ENCODE measurements at regions not wholly inside any gene's neighbourhood (a gene's known extent, or its start where the extent isn't known, plus 50 kb on each side); places are given as distances from the start of the nearest gene placed in this dataset.
"Not testable (repeated sequence)": the region's sequence is repeated elsewhere in the genome, so short reads cannot be mapped to it uniquely, and the experiment has no call there.

DNA sequence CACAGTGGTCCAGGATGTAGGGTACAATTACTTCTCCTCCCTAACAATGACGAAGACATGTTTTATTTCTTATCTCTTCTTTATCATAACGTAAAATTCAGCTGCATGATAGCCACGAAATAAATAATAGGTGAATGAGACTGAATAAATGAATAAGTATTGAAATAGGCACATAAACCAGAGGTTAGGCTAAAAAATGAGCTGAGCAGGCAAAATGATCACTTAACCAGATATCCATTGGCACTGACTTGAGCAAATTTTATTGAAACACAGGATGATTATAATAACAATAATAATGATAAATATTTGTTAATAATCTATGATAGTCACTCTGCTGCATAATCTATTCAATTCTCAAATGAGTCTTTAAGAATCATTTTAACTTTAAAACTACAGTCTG, 506.9 kb upstream of the ZNF804A start:
- no peak for DNase-seq (ENCODE audit: low read depth)

DNA sequence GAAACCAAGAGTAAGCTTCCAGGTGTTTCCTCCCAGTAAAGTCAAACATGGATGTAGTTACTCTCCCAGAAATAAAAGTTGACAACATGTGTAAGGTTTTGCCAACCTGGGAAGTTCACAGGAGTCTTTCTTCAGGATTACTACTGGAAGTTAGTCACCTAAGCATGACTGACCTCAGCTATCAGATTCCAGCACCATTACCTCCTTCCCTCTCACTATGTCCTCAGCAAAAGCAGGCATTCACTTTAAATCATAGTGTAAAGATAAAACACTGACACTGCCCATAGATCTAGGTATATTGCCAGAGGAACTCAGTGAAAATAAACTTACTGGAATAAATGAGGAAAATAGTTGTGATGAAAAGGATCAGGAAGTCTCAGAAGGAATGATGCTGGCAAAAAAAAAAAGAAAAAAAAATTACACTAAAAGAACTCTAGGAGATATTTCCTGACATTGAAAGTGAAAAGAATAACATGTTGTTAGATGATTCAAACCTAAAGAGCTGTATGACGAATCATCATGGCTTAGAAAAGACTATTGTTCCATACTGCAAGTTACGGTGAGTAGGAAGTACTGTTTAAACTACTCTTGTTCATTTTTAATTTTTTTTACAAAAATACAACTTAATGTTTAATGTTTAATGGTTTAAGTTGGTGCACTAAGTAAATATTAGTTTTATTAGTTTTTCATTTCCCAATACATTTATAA, 484.5 kb upstream of the ZNF804A start:
- no peak for DNase-seq (ENCODE audit: low read depth)

DNA sequence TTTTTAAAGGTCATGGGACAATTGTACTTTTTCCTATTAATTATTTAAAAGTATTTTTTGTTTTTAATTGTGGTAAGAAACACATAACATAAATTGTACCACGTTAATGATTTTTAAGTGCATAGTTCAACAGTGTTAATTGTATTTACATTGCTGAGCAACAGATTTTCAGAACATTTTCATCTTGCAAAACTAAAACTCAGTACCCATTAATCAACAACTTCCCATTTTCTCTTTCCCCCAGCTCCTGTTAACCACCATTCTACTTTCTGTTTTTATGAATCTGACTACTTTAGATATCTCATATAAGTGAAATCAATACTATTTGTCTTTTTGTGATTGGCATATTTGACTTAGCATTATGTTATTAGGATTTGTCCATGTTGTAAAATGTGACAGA, 483.9 kb upstream of the ZNF804A start:
- no peak for DNase-seq (ENCODE audit: low read depth)

DNA sequence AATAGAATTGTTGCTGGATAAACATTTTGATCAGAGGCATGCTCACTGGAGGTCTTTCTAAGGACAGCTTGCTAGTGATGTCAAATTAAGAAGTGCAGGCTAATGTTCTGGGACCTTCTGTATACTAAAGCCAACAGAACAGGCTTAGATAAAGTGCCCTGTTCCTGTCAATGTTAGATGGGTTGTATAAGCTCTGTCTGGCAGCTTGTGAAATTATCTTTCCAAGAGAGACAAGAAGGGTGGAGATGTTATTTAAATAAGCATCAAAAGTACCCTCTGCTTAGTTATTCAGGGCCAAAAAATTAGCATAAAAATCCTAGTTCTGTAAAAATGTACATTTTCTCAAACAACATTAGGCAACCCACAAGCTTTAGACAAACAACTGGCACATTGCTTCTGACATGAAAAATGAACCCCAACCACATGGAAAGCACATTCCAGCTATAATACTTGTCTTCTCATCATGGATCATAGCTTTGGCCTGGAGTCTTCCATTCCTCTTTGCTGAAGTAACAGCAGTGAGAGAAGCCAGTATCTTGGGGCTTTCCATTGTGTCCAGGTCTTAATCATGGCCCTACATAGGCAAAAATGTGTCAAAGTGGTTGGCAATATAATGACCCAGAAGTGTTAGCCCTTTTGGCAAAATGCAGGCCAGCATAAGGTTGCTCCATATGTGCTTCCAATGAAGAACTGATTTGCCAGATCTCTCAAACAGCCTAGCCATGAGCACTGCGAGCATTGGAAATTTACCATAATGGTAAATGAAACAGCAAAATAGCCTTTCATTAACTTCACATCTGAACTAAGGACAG, 478.1 kb upstream of the ZNF804A start:
- DNase-seq (ENCODE audit: low read depth) = no peak

DNA sequence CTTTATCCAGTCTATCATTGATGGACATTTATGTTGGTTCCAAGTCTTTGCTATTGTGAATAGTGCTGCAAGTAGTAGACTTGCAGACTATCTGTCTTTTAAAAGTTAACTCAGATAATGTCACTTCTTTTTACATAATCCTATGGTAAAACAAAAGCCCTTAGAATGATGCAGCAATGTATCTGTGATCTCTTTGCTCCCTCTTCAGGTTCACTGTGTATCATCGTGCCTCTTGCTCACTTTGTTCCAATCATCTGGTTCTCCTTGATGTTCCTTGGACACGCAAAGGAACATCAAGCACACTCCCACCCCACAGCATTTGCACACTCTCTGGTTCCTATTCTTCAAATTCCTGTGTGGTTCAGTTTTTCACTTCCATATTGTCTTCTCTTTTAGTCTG, 472.5 kb upstream of the ZNF804A start:
- no peak for DNase-seq (ENCODE audit: low read depth)

DNA sequence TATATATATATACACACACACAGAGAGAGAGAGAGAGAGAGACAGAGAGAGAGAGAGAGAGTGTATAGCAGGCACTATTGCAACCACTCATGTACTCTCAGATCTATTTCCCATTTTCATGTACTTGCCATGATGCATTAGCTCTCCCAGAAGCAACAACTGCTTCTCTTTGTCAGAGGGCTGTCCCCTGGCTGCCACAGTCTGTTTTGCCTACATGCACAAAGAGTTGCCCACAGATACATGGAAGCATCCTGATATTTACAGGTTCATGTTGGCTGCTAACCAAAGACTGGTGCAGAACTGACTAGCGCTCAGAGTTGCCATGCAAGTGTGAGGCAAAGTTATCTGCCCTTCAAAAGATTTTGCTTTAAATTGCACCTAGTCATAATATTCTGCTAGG, 469.3 kb upstream of the ZNF804A start:
- DNase-seq (ENCODE audit: low read depth) = no peak

DNA sequence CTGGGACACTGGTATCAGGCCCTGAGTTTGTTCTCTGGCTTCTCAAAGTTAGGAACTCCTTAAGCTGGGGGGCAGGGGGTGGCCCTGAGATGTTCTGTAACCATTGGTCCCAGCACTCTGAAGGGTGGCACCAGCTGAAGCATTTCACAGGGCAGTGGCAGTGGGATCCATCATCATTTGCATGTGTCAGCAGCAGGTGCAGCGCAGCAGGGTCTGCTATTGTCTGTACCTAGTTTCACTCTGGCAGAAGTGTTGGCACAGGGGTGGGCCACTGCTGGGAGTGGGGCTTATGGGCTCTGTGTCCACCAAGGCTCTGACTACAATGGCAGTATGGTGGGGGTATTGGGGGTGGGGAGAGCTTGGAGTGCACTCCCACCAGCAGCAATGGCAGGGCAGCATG, 460.4 kb upstream of the ZNF804A start:
- no peak for DNase-seq (ENCODE audit: low read depth)

DNA sequence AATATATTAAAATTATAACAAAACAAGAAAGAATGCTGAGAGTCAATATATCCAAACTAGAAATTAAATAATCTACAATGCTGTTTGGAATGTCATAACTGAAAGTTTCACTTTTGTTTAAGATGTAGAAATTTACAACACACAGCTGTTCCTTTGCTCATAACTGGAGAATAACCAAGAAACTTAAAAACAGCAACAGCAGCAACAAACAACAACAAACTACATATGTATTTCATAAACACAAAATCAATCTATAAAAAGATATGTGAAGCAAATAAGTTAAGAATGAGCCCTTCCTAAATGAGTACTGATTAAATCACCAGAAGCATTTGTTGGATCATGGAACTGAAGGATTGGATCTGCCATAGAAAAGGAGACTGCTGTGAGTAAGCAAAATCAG, 456.5 kb upstream of the ZNF804A start:
- DNase-seq (ENCODE audit: low read depth) = no peak

DNA sequence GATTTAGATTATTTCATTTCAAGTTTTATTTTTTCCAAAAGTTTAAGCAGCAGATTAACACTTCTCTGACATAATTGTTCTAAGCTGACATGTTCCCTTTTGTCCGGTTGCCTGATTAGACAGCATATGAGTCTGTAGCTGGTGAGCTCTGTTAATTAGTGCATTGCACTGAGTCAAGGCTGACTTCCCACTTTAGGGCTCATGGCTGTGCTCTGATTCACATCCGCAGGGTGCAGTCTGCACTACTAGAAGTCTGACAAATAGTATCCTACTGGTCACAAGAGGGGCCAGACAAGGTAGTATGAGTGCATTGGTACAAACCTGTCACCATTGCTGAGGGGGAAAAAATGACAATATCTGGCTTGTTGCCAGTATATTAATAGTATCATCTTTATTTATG, 443.9 kb upstream of the ZNF804A start:
- no peak for DNase-seq (ENCODE audit: low read depth)

DNA sequence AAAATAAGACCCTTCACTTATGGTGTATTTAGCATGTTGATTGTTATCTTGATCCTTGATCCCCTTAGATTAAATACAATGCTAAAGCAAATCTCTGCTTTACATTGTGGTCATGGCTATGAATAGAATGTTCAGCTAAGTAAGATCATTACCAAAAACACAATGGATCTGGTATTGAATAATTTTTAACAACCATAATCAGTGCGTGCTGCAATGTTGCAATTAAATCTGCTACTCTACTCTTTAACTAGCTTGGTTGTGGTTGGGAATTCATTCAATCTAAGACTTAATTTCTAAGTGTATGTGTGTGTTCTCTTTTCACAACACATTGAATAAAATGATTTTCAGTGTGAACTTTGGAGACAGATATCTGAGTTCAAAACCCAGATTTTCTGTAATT, 442.5 kb upstream of the ZNF804A start:
- DNase-seq (ENCODE audit: low read depth) = no peak

DNA sequence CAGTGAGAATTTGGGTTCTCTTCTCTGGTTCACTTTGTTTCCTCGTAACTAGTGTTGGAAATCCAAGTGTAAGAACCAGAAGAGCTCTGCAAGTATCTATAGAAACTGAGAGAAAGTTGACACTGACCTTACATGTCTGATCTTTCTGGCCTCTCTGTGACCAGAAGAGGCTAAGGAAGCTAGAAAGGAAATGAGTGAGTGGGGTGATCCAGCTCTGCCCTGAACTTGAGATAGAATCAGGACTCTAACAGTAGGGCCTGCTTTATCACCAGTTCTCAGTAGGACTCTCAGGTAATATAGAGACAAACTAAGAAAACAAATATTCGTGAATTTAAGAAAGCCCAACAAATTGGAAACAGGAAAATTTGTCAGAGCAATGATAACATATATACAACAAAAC, 441.2 kb upstream of the ZNF804A start:
- no peak for DNase-seq (ENCODE audit: low read depth)

DNA sequence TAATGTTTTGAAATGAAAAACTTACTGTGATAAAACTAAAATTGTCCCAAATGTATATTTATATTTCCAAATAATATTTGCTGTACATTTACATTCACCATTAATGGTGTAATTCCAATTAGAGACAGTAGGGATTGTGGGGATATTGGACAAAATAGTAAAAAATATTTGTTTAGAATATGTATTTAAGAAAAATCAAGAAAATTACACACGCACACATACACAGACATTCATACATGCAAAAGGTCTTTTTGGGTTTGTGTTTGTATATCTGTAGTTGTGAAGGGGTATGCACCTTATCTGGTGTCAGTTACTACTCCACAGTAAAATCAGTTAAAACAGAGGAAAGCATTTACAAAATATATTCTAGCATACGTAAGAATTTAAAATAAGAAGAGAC, 435.9 kb upstream of the ZNF804A start:
- no peak for DNase-seq (ENCODE audit: low read depth)

DNA sequence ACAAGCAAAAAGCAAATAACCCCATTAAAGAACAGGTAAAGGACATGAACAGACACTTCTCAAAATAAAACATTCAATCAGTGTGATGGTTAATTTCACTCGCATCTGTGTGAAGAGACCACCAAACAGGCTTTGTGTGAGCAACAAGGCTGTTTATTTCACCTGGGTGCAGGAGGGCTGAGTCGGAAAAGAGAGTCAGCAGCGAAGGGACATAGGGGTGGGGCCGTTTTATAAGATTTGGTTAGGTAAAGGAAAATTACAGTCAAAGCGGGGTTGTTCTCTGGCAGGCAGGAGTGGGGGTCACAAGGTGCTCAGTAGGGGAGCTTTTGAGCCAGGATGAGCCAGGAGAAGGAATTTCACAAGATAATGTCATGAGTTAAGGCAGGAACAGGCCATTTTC, 429.5 kb upstream of the ZNF804A start:
- DNase-seq (ENCODE audit: low read depth) = not testable (repeated sequence)

DNA sequence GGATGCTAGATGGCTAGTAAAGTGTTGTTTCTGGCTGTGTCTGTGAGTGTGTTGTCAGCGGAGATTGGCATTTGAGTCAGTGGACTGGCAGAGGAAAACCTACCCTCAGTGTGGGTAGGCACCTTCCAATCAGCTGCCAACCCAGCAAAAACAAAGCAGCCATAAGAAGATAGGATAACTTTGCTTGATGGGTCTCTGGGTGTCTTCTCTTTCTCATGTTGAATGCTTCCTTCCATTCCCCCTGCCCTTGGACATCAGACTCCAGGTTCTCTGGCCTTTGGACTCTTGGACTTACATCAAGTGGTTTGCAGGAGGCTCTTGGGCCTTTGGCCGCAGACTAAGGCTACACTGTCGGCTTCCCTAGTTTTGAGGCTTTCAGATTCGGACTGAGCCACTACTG, 429.0 kb upstream of the ZNF804A start:
- DNase-seq (ENCODE audit: low read depth) = no peak

DNA sequence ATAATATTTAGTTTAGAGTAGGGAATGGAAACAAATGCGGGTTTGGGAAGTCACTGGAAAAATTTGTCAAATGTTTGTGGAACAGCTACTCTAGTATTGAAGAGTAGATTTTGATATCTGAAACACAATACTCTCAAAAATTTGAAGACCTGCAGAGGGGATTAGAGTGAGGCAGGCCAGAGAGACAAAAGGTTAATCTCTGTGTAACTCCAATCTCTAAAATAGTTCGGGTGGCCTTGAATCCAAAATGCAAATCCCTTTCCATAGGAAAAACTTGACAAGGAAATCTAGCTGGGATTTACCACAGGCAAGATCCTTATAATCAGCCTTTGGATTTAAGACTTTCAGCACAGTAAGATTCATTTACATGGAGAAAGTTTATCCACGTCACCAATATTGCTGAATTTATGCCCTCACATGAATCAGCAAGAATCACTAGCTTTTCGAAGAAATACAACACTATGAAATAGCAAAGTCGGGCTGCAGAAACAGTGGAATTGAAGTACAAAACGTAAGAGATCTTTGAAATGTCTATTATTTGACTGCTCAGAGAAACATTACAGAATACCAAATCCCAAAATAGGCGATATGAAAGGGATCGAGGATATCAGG, 423.7 kb upstream of the ZNF804A start:
- DNase-seq (ENCODE audit: low read depth) = no peak

DNA sequence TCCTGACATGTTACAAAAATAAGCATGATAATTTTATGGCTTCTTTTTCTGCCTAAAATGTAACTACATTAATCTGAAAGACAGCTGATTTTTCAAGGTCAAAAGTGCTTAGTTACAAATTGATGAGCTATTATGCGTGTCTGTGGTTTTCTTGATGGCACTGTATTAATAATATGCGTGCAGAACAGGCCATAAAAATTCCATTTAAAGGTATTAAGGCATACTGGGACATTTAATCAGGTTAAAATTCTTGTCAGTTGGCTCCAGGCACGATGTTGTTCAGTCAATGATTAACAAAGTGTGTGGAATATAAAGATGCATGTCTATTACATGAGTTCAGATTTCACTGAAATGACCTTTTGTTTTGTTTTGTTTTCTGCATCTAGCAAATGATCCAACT, 420.1 kb upstream of the ZNF804A start:
- no peak for DNase-seq (ENCODE audit: low read depth)

DNA sequence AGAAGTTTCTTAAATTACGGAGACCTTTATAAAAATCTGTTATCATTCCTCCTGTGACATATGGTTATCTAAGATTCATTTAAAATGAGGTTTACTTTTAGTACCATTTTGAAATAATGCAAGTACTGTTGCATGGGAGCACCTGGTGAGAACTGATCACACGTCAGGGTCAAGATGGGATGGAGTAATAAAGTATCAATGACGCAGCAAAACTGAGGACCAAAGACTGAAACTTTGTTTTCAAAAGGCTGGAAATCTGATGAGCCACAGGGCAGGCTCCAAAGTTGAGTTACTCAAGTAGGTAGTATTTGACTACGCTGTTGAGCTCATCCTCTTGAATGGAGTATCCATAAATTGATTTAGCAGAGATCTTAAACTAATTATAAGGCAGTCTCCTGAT, 411.9 kb upstream of the ZNF804A start:
- DNase-seq (ENCODE audit: low read depth) = no peak

DNA sequence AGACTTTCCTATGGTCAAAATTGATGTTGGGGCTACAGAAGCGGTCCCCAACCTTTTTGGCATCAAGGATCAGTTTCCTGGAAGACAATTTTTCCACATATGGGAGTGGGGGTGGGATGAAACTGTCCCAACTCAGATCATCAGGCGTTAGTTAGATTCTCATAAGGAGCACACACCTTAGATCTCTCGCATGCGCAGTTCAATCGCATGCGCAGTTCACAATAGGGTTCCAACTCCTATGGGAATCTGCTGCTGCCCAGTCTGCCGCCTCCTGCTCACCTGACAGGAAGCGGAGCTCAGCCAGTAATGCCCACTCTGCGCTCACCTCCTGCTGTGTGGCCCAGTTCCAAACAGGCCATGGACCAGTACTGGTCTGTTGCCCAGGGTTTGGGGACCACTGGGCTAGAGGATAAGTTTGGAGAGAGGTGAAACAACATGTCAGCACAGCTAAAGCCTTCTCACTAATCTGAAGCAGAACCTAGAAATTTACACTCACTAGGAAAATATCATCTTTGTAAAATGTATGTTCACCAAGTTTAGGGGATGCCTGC, 410.8 kb upstream of the ZNF804A start:
- DNase-seq (ENCODE audit: low read depth) = no peak

DNA sequence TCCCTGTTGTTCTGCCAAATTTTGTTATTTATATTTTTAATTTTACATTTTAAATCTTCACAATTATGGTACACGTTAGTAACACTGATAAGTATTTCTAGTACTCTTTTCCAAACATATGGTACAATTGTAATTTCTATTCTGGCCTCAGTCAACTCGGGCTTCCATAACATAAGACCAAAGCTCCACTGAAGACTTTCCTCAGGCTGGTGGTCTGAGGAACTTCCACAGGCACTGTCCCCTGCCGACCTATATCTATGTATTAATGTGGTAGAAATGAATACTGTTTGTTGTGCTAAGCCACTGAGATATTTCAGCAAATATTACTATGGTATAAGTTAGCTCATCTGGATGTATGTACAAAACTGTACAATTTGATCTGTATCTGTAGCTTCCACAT, 407.6 kb upstream of the ZNF804A start:
- DNase-seq (ENCODE audit: low read depth) = no peak

DNA sequence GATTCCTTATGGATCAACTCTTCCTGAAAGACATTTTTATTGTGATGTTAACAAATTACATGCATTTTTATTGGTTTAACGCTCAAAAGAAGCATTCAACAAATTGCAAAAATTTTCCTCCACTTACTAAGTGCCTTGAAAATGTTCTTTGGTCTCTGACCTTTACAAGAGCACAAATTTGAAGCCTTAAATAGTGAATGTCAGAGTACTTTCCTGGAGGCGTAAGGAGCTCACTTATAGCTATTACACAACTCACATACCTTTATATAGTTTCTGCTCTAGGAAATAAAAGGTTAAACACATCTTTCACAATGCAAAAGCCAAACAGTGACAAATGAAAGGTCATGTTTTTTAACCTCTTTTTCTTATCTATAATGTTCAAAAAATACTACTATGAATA, 405.7 kb upstream of the ZNF804A start:
- no peak for DNase-seq (ENCODE audit: low read depth)

DNA sequence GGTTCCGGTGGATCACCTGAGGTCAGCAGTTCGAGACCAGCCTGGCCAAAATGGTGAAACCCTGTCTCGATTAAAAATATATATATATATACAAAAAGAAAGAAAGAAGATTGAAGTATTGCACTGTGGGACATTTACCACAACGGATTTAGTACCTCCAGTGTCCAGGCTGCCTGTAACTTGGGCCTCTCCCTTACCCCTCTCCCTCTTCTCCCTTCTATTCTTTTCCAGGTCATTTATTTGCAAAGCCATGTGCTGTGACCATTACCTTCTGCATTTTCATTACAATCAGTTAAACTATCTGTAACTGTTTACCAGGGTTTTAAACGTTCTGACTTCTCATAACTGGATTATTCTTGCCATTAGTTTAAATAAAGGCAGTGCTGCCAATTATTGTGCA, 400.9 kb upstream of the ZNF804A start:
- no peak for DNase-seq (ENCODE audit: low read depth)

DNA sequence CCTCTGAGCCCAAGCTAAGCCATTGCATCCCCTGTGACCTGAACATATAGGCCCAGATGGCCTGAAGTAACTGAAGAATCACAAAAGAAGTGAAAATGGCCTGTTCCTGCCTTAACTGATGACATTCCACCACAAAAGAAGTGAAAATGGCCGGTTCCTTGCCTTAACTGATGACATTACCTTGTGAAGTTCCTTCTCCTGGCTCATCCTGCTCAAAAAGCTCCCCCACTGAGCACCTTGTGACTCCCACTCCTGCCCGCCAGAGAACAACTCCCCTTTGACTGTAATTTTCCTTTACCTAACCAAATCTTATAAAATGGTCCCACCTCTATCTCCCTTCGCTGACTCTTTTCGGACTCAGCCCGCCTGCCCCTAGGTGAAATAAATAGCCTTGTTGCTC, 399.5 kb upstream of the ZNF804A start:
- not testable (repeated sequence) for DNase-seq (ENCODE audit: low read depth)

DNA sequence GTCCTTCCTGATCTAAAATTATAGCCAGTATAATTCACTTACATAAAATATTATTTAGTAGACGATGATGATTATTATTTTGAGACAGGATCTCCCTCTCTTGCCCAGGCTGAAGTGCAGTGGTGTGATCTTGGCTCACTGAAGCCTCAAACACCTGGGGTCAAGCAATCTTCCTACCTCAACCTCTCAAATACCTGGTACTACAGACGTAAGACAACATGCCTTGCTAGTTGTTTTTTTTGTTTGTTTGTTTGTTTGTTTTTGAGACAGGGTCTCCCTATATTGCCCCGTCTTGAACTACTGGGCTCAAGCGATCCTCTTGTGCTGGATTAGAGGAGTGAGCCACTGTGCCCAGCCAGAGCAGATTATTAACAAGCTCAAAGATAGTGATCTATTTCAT, 399.1 kb upstream of the ZNF804A start:
- no peak for DNase-seq (ENCODE audit: low read depth)

Data from M059J (cell line).